ENCODE measurements at regions not wholly inside any gene's neighbourhood (a gene's known extent, or its start where the extent isn't known, plus 50 kb on each side); places are given as distances from the start of the nearest gene placed in this dataset.

DNA sequence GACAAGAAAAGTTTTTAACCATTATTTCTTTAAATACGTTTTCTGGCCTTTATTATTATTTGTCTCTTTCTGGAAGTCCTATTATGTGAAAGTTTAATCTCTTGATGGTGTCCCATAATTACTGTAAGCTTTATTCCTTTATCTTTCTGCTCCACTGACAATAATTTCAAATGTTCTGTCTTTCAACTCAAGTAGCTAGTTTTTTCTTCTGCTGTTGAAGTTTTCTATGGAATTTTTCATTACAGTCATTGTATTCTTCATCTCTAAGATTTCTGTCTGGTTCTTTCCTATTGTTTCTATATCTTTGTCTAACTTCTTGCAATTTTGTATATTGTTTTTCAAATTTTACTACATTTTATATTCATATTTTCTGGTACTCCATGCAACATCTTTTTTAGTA is 173.6 kb upstream of the MGAT4C start:
- Histone ChIP-seq H3K27ac (ENCODE audit: low read length) (no peak overlapping the region), H2AFZ (ENCODE audit: low read depth, low read length) (no peak overlapping the region), H3K9me3 (ENCODE audit: low read length) (no peaks in the 10 kb centered on the region), H3K79me2 (replicated peaks; ENCODE audit: insufficient read depth, low read length) (no peaks in the 10 kb centered on the region), H3K4me3 (ENCODE audit: low read length) (no peak overlapping the region), H3K36me3 (ENCODE audit: insufficient read depth, low read length) (no peaks in the 10 kb centered on the region), H3K4me2 (ENCODE audit: low read length) (no peak overlapping the region), H3K9me2 (ENCODE audit: insufficient read depth, low read length) (no peaks in the 10 kb centered on the region), H4K20me1 (ENCODE audit: insufficient read depth) (no peaks in the 10 kb centered on the region), H3K9ac (ENCODE audit: low read length) (no peak overlapping the region), H3K27me3 (ENCODE audit: insufficient read depth, low read depth, low read length) (no peaks in the 10 kb centered on the region), H3F3A (ENCODE audit: insufficient read depth, low read length, poor library complexity, severe bottlenecking) (no peaks in the 10 kb centered on the region)
- TF ChIP-seq SMC3 (conservative IDR thresholded peaks at IDR 0.05; ENCODE audit: poor library complexity) (no peak), EP300 (conservative IDR thresholded peaks at IDR 0.05; ENCODE audit: poor library complexity, severe bottlenecking) (no peak), MXI1 (conservative IDR thresholded peaks at IDR 0.05; ENCODE audit: poor library complexity, severe bottlenecking) (no peak), EZH2 (IDR thresholded peaks at IDR 0.05; ENCODE audit: borderline replicate concordance, insufficient read depth, low read length, poor library complexity, severe bottlenecking) (no peak), RAD21 (conservative IDR thresholded peaks at IDR 0.05) (no peak)
- TF ChIP-seq, protein P1, sequence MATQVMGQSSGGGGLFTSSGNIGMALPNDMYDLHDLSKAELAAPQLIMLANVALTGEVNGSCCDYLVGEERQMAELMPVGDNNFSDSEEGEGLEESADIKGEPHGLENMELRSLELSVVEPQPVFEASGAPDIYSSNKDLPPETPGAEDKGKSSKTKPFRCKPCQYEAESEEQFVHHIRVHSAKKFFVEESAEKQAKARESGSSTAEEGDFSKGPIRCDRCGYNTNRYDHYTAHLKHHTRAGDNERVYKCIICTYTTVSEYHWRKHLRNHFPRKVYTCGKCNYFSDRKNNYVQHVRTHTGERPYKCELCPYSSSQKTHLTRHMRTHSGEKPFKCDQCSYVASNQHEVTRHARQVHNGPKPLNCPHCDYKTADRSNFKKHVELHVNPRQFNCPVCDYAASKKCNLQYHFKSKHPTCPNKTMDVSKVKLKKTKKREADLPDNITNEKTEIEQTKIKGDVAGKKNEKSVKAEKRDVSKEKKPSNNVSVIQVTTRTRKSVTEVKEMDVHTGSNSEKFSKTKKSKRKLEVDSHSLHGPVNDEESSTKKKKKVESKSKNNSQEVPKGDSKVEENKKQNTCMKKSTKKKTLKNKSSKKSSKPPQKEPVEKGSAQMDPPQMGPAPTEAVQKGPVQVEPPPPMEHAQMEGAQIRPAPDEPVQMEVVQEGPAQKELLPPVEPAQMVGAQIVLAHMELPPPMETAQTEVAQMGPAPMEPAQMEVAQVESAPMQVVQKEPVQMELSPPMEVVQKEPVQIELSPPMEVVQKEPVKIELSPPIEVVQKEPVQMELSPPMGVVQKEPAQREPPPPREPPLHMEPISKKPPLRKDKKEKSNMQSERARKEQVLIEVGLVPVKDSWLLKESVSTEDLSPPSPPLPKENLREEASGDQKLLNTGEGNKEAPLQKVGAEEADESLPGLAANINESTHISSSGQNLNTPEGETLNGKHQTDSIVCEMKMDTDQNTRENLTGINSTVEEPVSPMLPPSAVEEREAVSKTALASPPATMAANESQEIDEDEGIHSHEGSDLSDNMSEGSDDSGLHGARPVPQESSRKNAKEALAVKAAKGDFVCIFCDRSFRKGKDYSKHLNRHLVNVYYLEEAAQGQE (IDR thresholded peaks at IDR 0.05; ENCODE audit: borderline replicate concordance) = no peak

DNA sequence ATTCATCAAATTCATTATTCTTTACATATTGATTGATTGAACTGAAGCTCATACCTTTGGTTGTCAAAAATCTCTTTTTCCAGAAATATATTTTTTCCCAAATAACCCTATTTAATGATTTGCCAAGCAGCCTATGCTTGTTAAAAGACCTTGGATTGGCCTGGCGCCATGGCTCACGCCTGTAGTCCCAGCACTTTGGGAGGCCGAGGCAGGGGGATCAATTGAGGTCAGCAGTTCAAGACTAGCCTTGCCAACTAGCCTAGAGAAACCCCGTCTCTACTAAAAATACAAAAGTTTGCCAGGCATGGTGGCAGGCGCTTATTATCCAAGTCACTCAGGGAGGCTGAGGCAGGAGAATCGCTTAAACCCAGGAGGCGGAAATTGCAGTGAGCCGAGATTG is 165.1 kb upstream of the MGAT4C start:
- Histone ChIP-seq H3K4me2 (ENCODE audit: low read length) (no peak overlapping the region), H3K79me2 (replicated peaks; ENCODE audit: insufficient read depth, low read length) (no peaks in the 10 kb centered on the region), H3K27ac (ENCODE audit: low read length) (no peak overlapping the region), H3K9me2 (ENCODE audit: insufficient read depth, low read length) (no peaks in the 10 kb centered on the region), H3K36me3 (ENCODE audit: insufficient read depth, low read length) (no peaks in the 10 kb centered on the region), H3K9me3 (ENCODE audit: low read length) (no peaks in the 10 kb centered on the region), H2AFZ (ENCODE audit: low read depth, low read length) (no peak overlapping the region), H3K9ac (ENCODE audit: low read length) (no peak overlapping the region), H3F3A (ENCODE audit: insufficient read depth, low read length, poor library complexity, severe bottlenecking) (no peaks in the 10 kb centered on the region), H4K20me1 (ENCODE audit: insufficient read depth) (no peaks in the 10 kb centered on the region), H3K4me3 (ENCODE audit: low read length) (no peak overlapping the region), H3K27me3 (ENCODE audit: insufficient read depth, low read depth, low read length) (no peaks in the 10 kb centered on the region)
- TF ChIP-seq MXI1 (conservative IDR thresholded peaks at IDR 0.05; ENCODE audit: poor library complexity, severe bottlenecking) = no peak
- no peak for TF ChIP-seq POLR2AphosphoS5 (IDR thresholded peaks at IDR 0.05)
- TF ChIP-seq EZH2 (IDR thresholded peaks at IDR 0.05; ENCODE audit: borderline replicate concordance, insufficient read depth, low read length, poor library complexity, severe bottlenecking) = no peak
- TF ChIP-seq TAF1 (IDR thresholded peaks at IDR 0.05; ENCODE audit: low read depth) = no peak
- TF ChIP-seq, protein P2, sequence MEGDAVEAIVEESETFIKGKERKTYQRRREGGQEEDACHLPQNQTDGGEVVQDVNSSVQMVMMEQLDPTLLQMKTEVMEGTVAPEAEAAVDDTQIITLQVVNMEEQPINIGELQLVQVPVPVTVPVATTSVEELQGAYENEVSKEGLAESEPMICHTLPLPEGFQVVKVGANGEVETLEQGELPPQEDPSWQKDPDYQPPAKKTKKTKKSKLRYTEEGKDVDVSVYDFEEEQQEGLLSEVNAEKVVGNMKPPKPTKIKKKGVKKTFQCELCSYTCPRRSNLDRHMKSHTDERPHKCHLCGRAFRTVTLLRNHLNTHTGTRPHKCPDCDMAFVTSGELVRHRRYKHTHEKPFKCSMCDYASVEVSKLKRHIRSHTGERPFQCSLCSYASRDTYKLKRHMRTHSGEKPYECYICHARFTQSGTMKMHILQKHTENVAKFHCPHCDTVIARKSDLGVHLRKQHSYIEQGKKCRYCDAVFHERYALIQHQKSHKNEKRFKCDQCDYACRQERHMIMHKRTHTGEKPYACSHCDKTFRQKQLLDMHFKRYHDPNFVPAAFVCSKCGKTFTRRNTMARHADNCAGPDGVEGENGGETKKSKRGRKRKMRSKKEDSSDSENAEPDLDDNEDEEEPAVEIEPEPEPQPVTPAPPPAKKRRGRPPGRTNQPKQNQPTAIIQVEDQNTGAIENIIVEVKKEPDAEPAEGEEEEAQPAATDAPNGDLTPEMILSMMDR (IDR thresholded peaks at IDR 0.05; ENCODE audit: poor library complexity, severe bottlenecking) = no peak
- no peak for TF ChIP-seq EP300 (conservative IDR thresholded peaks at IDR 0.05; ENCODE audit: poor library complexity, severe bottlenecking)
- TF ChIP-seq SMC3 (conservative IDR thresholded peaks at IDR 0.05; ENCODE audit: poor library complexity) = no peak
- TF ChIP-seq, protein P1 (IDR thresholded peaks at IDR 0.05; ENCODE audit: borderline replicate concordance) = no peak
- no peak for TF ChIP-seq RAD21 (conservative IDR thresholded peaks at IDR 0.05)

Measured in neural cell (in vitro differentiated cells).